ENCODE measurements at regions not wholly inside any gene's neighbourhood (a gene's known extent, or its start where the extent isn't known, plus 50 kb on each side); places are given as distances from the start of the nearest gene placed in this dataset.

DNA sequence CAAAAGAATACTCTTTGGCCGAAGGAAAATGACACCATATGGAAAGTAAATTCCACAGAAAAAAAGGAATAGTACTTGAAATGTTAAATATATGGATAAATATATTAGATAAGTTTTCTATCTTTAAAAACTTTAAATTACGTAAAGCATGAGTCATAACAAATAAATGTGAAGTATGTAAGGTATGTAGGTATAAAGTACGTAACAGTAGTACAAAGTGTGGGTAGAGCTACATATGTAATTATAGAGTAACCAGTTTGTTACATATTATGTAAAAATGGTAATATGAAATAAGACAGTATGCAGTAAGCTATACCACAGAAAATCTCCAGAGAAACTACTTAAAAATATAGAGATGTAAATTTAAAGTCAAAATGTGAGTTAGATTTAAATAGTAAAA is 582.3 kb upstream of the CHORDC1 start:
- TF ChIP-seq SPI1 (IDR thresholded peaks at IDR 0.05; ENCODE audit: borderline replicate concordance, low read depth) (no peak), POLR2AphosphoS5 (IDR thresholded peaks at IDR 0.05; ENCODE audit: low read depth) (no peak), GABPA (IDR thresholded peaks at IDR 0.05; ENCODE audit: low read depth) (no peak)
- TF ChIP-seq, protein P1, sequence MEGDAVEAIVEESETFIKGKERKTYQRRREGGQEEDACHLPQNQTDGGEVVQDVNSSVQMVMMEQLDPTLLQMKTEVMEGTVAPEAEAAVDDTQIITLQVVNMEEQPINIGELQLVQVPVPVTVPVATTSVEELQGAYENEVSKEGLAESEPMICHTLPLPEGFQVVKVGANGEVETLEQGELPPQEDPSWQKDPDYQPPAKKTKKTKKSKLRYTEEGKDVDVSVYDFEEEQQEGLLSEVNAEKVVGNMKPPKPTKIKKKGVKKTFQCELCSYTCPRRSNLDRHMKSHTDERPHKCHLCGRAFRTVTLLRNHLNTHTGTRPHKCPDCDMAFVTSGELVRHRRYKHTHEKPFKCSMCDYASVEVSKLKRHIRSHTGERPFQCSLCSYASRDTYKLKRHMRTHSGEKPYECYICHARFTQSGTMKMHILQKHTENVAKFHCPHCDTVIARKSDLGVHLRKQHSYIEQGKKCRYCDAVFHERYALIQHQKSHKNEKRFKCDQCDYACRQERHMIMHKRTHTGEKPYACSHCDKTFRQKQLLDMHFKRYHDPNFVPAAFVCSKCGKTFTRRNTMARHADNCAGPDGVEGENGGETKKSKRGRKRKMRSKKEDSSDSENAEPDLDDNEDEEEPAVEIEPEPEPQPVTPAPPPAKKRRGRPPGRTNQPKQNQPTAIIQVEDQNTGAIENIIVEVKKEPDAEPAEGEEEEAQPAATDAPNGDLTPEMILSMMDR (IDR thresholded peaks at IDR 0.05; ENCODE audit: insufficient read depth, low read length) = no peak
- TF ChIP-seq, protein P2, sequence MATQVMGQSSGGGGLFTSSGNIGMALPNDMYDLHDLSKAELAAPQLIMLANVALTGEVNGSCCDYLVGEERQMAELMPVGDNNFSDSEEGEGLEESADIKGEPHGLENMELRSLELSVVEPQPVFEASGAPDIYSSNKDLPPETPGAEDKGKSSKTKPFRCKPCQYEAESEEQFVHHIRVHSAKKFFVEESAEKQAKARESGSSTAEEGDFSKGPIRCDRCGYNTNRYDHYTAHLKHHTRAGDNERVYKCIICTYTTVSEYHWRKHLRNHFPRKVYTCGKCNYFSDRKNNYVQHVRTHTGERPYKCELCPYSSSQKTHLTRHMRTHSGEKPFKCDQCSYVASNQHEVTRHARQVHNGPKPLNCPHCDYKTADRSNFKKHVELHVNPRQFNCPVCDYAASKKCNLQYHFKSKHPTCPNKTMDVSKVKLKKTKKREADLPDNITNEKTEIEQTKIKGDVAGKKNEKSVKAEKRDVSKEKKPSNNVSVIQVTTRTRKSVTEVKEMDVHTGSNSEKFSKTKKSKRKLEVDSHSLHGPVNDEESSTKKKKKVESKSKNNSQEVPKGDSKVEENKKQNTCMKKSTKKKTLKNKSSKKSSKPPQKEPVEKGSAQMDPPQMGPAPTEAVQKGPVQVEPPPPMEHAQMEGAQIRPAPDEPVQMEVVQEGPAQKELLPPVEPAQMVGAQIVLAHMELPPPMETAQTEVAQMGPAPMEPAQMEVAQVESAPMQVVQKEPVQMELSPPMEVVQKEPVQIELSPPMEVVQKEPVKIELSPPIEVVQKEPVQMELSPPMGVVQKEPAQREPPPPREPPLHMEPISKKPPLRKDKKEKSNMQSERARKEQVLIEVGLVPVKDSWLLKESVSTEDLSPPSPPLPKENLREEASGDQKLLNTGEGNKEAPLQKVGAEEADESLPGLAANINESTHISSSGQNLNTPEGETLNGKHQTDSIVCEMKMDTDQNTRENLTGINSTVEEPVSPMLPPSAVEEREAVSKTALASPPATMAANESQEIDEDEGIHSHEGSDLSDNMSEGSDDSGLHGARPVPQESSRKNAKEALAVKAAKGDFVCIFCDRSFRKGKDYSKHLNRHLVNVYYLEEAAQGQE (IDR thresholded peaks at IDR 0.05; ENCODE audit: insufficient replicate concordance, low read depth) = no peak
- DNase-seq (ENCODE audit: low read depth in 1 of 2, low spot score in 1 of 2) = no peak
- no peaks in the 10 kb centered on the region for H3K27me3 ChIP-seq (ENCODE audit: insufficient read depth, poor library complexity, severe bottlenecking)
- no peak overlapping the region for H3K4me3 ChIP-seq (replicated peaks; ENCODE audit: insufficient read depth, low read length)
- H3K27ac ChIP-seq (replicated peaks) = no peak overlapping the region

DNA sequence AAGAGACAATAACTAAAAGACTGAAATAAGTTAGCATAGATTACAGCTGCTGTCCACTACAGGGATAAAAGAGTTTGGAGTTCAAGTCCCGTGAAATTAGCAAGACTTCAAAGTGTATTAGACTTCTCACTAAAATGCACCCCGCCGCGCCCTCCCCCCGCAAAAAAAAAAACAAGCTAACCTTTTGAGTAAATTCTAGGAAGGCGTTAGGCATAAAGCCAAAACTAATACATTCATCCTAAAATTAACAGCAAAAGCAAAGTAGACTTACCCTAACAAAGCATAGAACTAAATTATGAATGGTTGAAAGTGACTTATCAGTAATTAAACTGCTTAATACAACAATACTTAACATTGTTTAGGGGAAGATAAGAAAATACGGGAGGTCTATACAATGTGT is 581.0 kb upstream of the CHORDC1 start:
- no peak overlapping the region for H3K4me3 ChIP-seq (replicated peaks; ENCODE audit: insufficient read depth, low read length)
- no peak overlapping the region for H3K27ac ChIP-seq (replicated peaks)
- no peaks in the 10 kb centered on the region for H3K27me3 ChIP-seq (ENCODE audit: insufficient read depth, poor library complexity, severe bottlenecking)
- TF ChIP-seq POLR2AphosphoS5 (IDR thresholded peaks at IDR 0.05; ENCODE audit: low read depth) (no peak), GABPA (IDR thresholded peaks at IDR 0.05; ENCODE audit: low read depth) (no peak), SPI1 (IDR thresholded peaks at IDR 0.05; ENCODE audit: borderline replicate concordance, low read depth) (no peak)
- TF ChIP-seq, protein P2 (IDR thresholded peaks at IDR 0.05; ENCODE audit: insufficient replicate concordance, low read depth) = no peak
- TF ChIP-seq, protein P1 (IDR thresholded peaks at IDR 0.05; ENCODE audit: insufficient read depth, low read length) = no peak
- no peak for DNase-seq (ENCODE audit: low read depth in 1 of 2, low spot score in 1 of 2)

DNA sequence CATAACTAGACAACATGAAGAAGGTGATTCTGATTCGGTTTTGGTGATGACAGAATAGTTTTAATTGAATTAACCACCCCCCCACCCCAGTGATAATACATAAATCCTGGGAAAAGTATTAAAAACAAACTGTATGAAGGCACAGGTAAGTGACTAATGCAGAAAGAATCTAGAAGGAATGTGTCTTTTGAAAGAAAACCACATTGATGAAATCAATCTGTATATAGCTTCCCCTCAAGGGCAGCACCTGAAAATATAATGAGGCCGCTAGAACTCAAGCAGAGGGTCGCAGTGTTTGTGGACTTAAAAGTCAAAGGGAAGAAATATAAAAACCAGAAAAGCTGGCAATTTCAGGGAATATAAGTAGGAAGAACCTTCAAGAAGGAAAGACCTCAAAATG is 580.5 kb upstream of the CHORDC1 start:
- DNase-seq (ENCODE audit: low read depth in 1 of 2, low spot score in 1 of 2) = no peak
- H3K27ac ChIP-seq (replicated peaks) = no peak overlapping the region
- TF ChIP-seq, protein P2 (IDR thresholded peaks at IDR 0.05; ENCODE audit: insufficient replicate concordance, low read depth) = no peak
- TF ChIP-seq, protein P1 (IDR thresholded peaks at IDR 0.05; ENCODE audit: insufficient read depth, low read length) = no peak
- TF ChIP-seq SPI1 (IDR thresholded peaks at IDR 0.05; ENCODE audit: borderline replicate concordance, low read depth) (no peak), POLR2AphosphoS5 (IDR thresholded peaks at IDR 0.05; ENCODE audit: low read depth) (no peak), GABPA (IDR thresholded peaks at IDR 0.05; ENCODE audit: low read depth) (no peak)
- H3K27me3 ChIP-seq (ENCODE audit: insufficient read depth, poor library complexity, severe bottlenecking) = no peaks in the 10 kb centered on the region
- no peak overlapping the region for H3K4me3 ChIP-seq (replicated peaks; ENCODE audit: insufficient read depth, low read length)
